ENCODE measurements at regions not wholly inside any gene's neighbourhood (a gene's known extent, or its start where the extent isn't known, plus 50 kb on each side); places are given as distances from the start of the nearest gene placed in this dataset.

GRCh38 chr15:72966641-72967040 lies 85.6 kb upstream of the NEO1 start:
- TF ChIP-seq CTCF (IDR thresholded peaks at IDR 0.05): no peak
- no peaks in the 10 kb centered on the region for H3K27me3 ChIP-seq (ENCODE audit: low read depth)
- no peak overlapping the region for H3K27ac ChIP-seq
- no peaks in the 10 kb centered on the region for H3K36me3 ChIP-seq
- peaks cover 4% of the 10 kb centered on the region for H3K4me1 ChIP-seq
- no peak overlapping the region for H3K4me3 ChIP-seq
- no peaks in the 10 kb centered on the region for H3K9me3 ChIP-seq
- intact Hi-C loops (cut with DNase I): no loop called here
- DNase-seq (no peak), ATAC-seq (no peak)

GRCh38 chr15:72965671-72966070 lies 86.6 kb upstream of the NEO1 start:
- Histone ChIP-seq H3K4me1 (peaks cover 4% of the 10 kb centered on the region), H3K9me3 (no peaks in the 10 kb centered on the region), H3K4me3 (no peak overlapping the region), H3K36me3 (no peaks in the 10 kb centered on the region), H3K27ac (no peak overlapping the region), H3K27me3 (ENCODE audit: low read depth) (no peaks in the 10 kb centered on the region)
- DNase-seq: no peak
- TF ChIP-seq CTCF (IDR thresholded peaks at IDR 0.05): no peak
- intact Hi-C loops (cut with DNase I): no loop called here
- no peak for ATAC-seq

GRCh38 chr15:72964542-72964941 lies 87.7 kb upstream of the NEO1 start:
- H3K9me3 ChIP-seq: no peaks in the 10 kb centered on the region
- no peak for TF ChIP-seq CTCF (IDR thresholded peaks at IDR 0.05)
- H3K27me3 ChIP-seq (ENCODE audit: low read depth): no peaks in the 10 kb centered on the region
- H3K36me3 ChIP-seq: no peaks in the 10 kb centered on the region
- no peak overlapping the region for H3K27ac ChIP-seq
- intact Hi-C loops (cut with DNase I): no loop called here
- H3K4me3 ChIP-seq: no peak overlapping the region
- peaks cover 4% of the 10 kb centered on the region for H3K4me1 ChIP-seq
- DNase-seq (no peak), ATAC-seq (no peak)

- Histone ChIP-seq H3K9me3 (no peaks in the 10 kb centered on the region), H3K27me3 (ENCODE audit: low read depth) (no peaks in the 10 kb centered on the region), H3K36me3 (no peaks in the 10 kb centered on the region), H3K27ac (no peak overlapping the region), H3K4me1 (peaks cover 4% of the 10 kb centered on the region), H3K4me3 (no peak overlapping the region)
- ATAC-seq: no peak
- TF ChIP-seq CTCF (IDR thresholded peaks at IDR 0.05): no peak
- no peak for DNase-seq
- intact Hi-C loops (cut with DNase I): no loop called here
Observed at GRCh38 chr15:72964135-72964534, 88.1 kb upstream of the NEO1 start.

- H3K27me3 ChIP-seq (ENCODE audit: low read depth): no peaks in the 10 kb centered on the region
- intact Hi-C loops (cut with DNase I): no loop called here
- H3K4me1 ChIP-seq: no peaks in the 10 kb centered on the region
- H3K4me3 ChIP-seq: no peak overlapping the region
- no peaks in the 10 kb centered on the region for H3K36me3 ChIP-seq
- TF ChIP-seq CTCF (IDR thresholded peaks at IDR 0.05): no peak
- ATAC-seq (no peak), DNase-seq (no peak)
- H3K9me3 ChIP-seq: no peaks in the 10 kb centered on the region
- H3K27ac ChIP-seq: no peak overlapping the region
Observed at GRCh38 chr15:72962054-72962702, 90.1 kb upstream of the NEO1 start.
